HCT116 (cell line): ENCODE measurements at regions not wholly inside any gene's neighbourhood (a gene's known extent, or its start where the extent isn't known, plus 50 kb on each side); places are given as distances from the start of the nearest gene placed in this dataset.
A peak's percentile ranks its signal among the peaks of the same experiment; 100 is the strongest.

ENCODE experiments used
- ATAC-seq: fragments of 200-7000 bp; cut with Tn5 transposase; 2 replicates; pipeline ENCODE4 v1.9.1; 2020; ENCODE audit warnings: mild to moderate bottlenecking, moderate library complexity
- BruUV-seq: library from RNA; stranded (reverse); fragments of 400-500 nt; replicated peaks from 2 replicates; lab custom pipeline; 2021; lab: Mats Ljungman, UMichigan
- CTCF ChIA-PET: fragments of 300-600 bp; sonication (Branson Sonifier 250); formaldehyde crosslinking; loops from one replicate; lab custom pipeline; 2021; ENCODE audit warnings: antibody characterized with exemption; lab: Charles Lee
- POLR2A ChIA-PET: fragments of 300-600, 350-600 bp; sonication (Branson Sonifier 250); formaldehyde crosslinking; loops from one replicate; lab custom pipeline; 2021; ENCODE audit warnings: antibody characterized with exemption; lab: Charles Lee
- RAD21 ChIA-PET, 2 experiments: fragments of 300-600 bp; sonication (Branson Sonifier 250); formaldehyde crosslinking; loops; one replicate each; lab custom pipeline; 2023; ENCODE audit warnings: low total read pairs in 2 of 2; ENCODE audit not compliant: uncharacterized antibody in 2 of 2, unreplicated experiment in 2 of 2, low non-redundant PET in 1 of 2; lab: Charles Lee
- DNase-seq: peaks from one replicate; pipeline ENCODE4 v3.0.0-alpha.2; 2010; ENCODE audit warnings: low read depth, low spot score
- H2AFZ ChIP-seq: fragments of 200-600 bp; shearing (Covaris generic), sonication (generic); 2 replicates; pipeline ENCODE4 v1.6.1; 2017; ENCODE audit warnings: low read depth, mixed run types, mixed read lengths, antibody characterized with exemption, low read length; ENCODE audit not compliant: poor library complexity, severe bottlenecking
- H3K27ac ChIP-seq: 2 replicates; pipeline ENCODE4 v1.5.1; 2012; ENCODE audit warnings: low read depth, low read length
- H3K27me3 ChIP-seq: fragments of 200-600 bp; sonication (generic); 2 replicates; pipeline ENCODE4 v1.6.1; 2016; ENCODE audit warnings: mixed run types, low read length, mixed read lengths; ENCODE audit not compliant: insufficient read depth
- H3K36me3 ChIP-seq, 2 experiments: fragments of 200-500 bp in 1 of 2; fragments of 200-600 bp in 1 of 2; sonication (Bioruptor generic) in 1 of 2; sonication (generic) in 1 of 2; 2 replicates each; pipeline versions ENCODE4 v1.5.1 to v1.6.1; 2014 to 2016; ENCODE audit warnings: low read length in 2 of 2, inconsistent platforms in 1 of 2, mixed read lengths in 1 of 2, mixed run types in 1 of 2; ENCODE audit not compliant: insufficient read depth in 2 of 2, control insufficient read depth in 1 of 2
- H3K4me1 ChIP-seq, 2 experiments: fragments of 200-600 bp in 1 of 2; sonication (generic) in 1 of 2; 2 replicates each; pipeline versions ENCODE4 v1.5.1 to v1.6.1; 2012 to 2017; ENCODE audit warnings: low read length in 2 of 2, inconsistent platforms in 1 of 2, mild to moderate bottlenecking in 1 of 2, mixed read lengths in 1 of 2, mixed run types in 1 of 2, moderate library complexity in 1 of 2; ENCODE audit not compliant: insufficient read depth in 2 of 2, control insufficient read depth in 1 of 2
- H3K4me2 ChIP-seq: fragments of 200-600 bp; sonication (generic); 2 replicates; pipeline ENCODE4 v1.6.1; 2017; ENCODE audit warnings: mixed run types, low read length, mixed read lengths
- H3K4me3 ChIP-seq, 2 experiments: fragments of 200-600 bp in 1 of 2; sonication (generic) in 1 of 2; replicated peaks in 1 of 2; 2 replicates each; pipeline ENCODE4 v1.5.1; 2011 to 2016; ENCODE audit warnings: low read length in 2 of 2, control low read depth in 1 of 2, low read depth in 1 of 2, mild to moderate bottlenecking in 1 of 2, mixed read lengths in 1 of 2, mixed run types in 1 of 2
- H3K79me2 ChIP-seq: fragments of 200-600 bp; sonication (generic); 2 replicates; pipeline ENCODE4 v1.6.1; 2017; ENCODE audit warnings: mild to moderate bottlenecking, mixed run types, low read length, moderate library complexity, mixed read lengths; ENCODE audit not compliant: insufficient read depth
- H3K9ac ChIP-seq: fragments of 200-600 bp; sonication (generic); 2 replicates; pipeline ENCODE4 v1.6.1; 2016; ENCODE audit warnings: low read length, mixed read lengths
- H3K9me2 ChIP-seq: fragments of 200-600 bp; sonication (generic), shearing (Covaris generic); 2 replicates; pipeline ENCODE4 v1.6.1; 2017; ENCODE audit warnings: mixed run types, mild to moderate bottlenecking, moderate library complexity; ENCODE audit not compliant: insufficient read depth
- H3K9me3 ChIP-seq, 2 experiments: fragments of 200-500 bp in 1 of 2; fragments of 200-600 bp in 1 of 2; sonication (Bioruptor generic) in 1 of 2; sonication (generic) in 1 of 2; 2 replicates each; pipeline ENCODE4 v1.6.1; 2014 to 2017; ENCODE audit warnings: low read length in 2 of 2, mixed read lengths in 2 of 2, inconsistent platforms in 1 of 2, low read depth in 1 of 2, mild to moderate bottlenecking in 1 of 2, mixed run types in 1 of 2, moderate library complexity in 1 of 2; ENCODE audit not compliant: control insufficient read depth in 1 of 2, insufficient read depth in 1 of 2
- H4K20me1 ChIP-seq: fragments of 200-600 bp; sonication (generic), shearing (Covaris generic); 2 replicates; pipeline ENCODE4 v1.6.1; 2017; ENCODE audit warnings: mixed run types, mild to moderate bottlenecking, moderate library complexity; ENCODE audit not compliant: insufficient read depth
- CBX3 ChIP-seq: IDR thresholded peaks from 2 replicates; pipeline ENCODE4 v1.6.1; 2012; ENCODE audit warnings: low read depth
- CEBPB ChIP-seq: IDR thresholded peaks from 2 replicates; pipeline ENCODE4 v1.6.1; 2012; ENCODE audit warnings: low read depth
- EGR1 ChIP-seq: IDR thresholded peaks from 2 replicates; pipeline ENCODE4 v1.6.1; 2012; ENCODE audit warnings: low read depth
- ELF1 ChIP-seq: IDR thresholded peaks from 2 replicates; pipeline ENCODE4 v1.6.1; 2012; ENCODE audit warnings: low read depth, borderline replicate concordance
- EZH2phosphoT487 ChIP-seq: fragments of 200-600 bp; IDR thresholded peaks from 2 replicates; pipeline ENCODE4 v1.6.1; 2018; ENCODE audit warnings: antibody characterized with exemption, borderline replicate concordance
- FOSL1 ChIP-seq: IDR thresholded peaks from 2 replicates; pipeline ENCODE4 v1.6.1; 2012; ENCODE audit warnings: low read depth
- JUND ChIP-seq: IDR thresholded peaks from 2 replicates; pipeline ENCODE4 v1.6.1; 2012
- MAX ChIP-seq: IDR thresholded peaks from 2 replicates; pipeline ENCODE4 v1.6.1; 2012
- POLR2A ChIP-seq: IDR thresholded peaks from 2 replicates; pipeline ENCODE4 v1.7.0; 2011; ENCODE audit warnings: borderline replicate concordance; ENCODE audit not compliant: insufficient read depth, insufficient read length; ENCODE audit errors: extremely low read depth
- POLR2AphosphoS5 ChIP-seq: IDR thresholded peaks from 2 replicates; pipeline ENCODE4 v1.6.1; 2011; ENCODE audit warnings: mild to moderate bottlenecking, low read depth, low read length, moderate library complexity
- RAD21 ChIP-seq: IDR thresholded peaks from 2 replicates; pipeline ENCODE4 v1.6.1; 2012; ENCODE audit warnings: low read depth, mild to moderate bottlenecking
- REST ChIP-seq: IDR thresholded peaks from 2 replicates; pipeline ENCODE4 v1.6.1; 2012; ENCODE audit warnings: low read depth
- SP1 ChIP-seq: IDR thresholded peaks from 2 replicates; pipeline ENCODE4 v1.6.1; 2012; ENCODE audit warnings: low read depth
- SRF ChIP-seq: IDR thresholded peaks from 2 replicates; pipeline ENCODE4 v1.6.1; 2012; ENCODE audit warnings: low read depth
- TCF7L2 ChIP-seq: IDR thresholded peaks from 2 replicates; pipeline ENCODE4 v1.7.0; 2011; ENCODE audit warnings: borderline replicate concordance, inconsistent platforms; ENCODE audit not compliant: insufficient read depth, insufficient read length; ENCODE audit errors: extremely low read depth
- ZFX ChIP-seq: fragments of 450-650 bp; IDR thresholded peaks from 2 replicates; pipeline ENCODE4 v1.6.1; 2017
- ZNF274 ChIP-seq: fragments of 200-500 bp; sonication (Bioruptor generic); IDR thresholded peaks from 2 replicates; pipeline ENCODE4 v1.6.1; 2014; ENCODE audit warnings: mild to moderate bottlenecking, low read depth, low read length, inconsistent platforms
- intact Hi-C: fragments of 100-400 bp; cut with micrococcal nuclease; formaldehyde crosslinking; loops from 2 replicates; pipeline ENCODE4 v1.10.0; 2022

- RAD21 ChIA-PET, result no interaction called here
- no peak for TF ChIP-seq ZNF274
- TF ChIP-seq POLR2AphosphoS5, result no peak
- TF ChIP-seq POLR2A, result no peak
- no peak for TF ChIP-seq EZH2phosphoT487
- TF ChIP-seq MAX, result no peak
- no peak for TF ChIP-seq CBX3
- no peak for TF ChIP-seq CEBPB
- no peak for TF ChIP-seq JUND
- TF ChIP-seq TCF7L2, result no peak
- TF ChIP-seq ZFX, result no peak
- no peak for TF ChIP-seq REST
- TF ChIP-seq RAD21, result no peak
- TF ChIP-seq FOSL1, result no peak
- TF ChIP-seq SP1, result no peak
- TF ChIP-seq ELF1, result no peak
- TF ChIP-seq EGR1, result no peak
- no peak for TF ChIP-seq SRF
- TF ChIP-seq, all 23 proteins: peak for 0
- H3K9me3 ChIP-seq, result no peaks in the 10 kb centered on the region
- no peak overlapping the region for H3K4me2 ChIP-seq
- H3K9ac ChIP-seq, result no peak overlapping the region
- no TSS peak for BruUV-seq
- peaks cover 0 to 5% of the 10 kb centered on the region in 2 experiments; a peak in 1 of 4 replicates for H3K4me1 ChIP-seq
- POLR2A ChIA-PET, result no interaction called here
- no peaks in the 10 kb centered on the region for H3K9me2 ChIP-seq
- H2AFZ ChIP-seq, result peak overlapping the region; percentile 31
- DNase-seq (no peak), ATAC-seq (no peak)
- CTCF ChIA-PET, result no interaction called here
- no peak overlapping the region for H3K4me3 ChIP-seq
- no peak overlapping the region for H3K27ac ChIP-seq
- no peaks in the 10 kb centered on the region for H3K36me3 ChIP-seq
- H4K20me1 ChIP-seq, result no peaks in the 10 kb centered on the region
- H3K27me3 ChIP-seq, result no peaks in the 10 kb centered on the region
- intact Hi-C loops, result no loop called here
- no peaks in the 10 kb centered on the region for H3K79me2 ChIP-seq
Observed at GRCh38 chr1:65090406-65090805, 57.6 kb upstream of the AK4 start.
